ENCODE measurements at regions not wholly inside any gene's neighbourhood (a gene's known extent, or its start where the extent isn't known, plus 50 kb on each side); places are given as distances from the start of the nearest gene placed in this dataset.

- no peaks in the 10 kb centered on the region for H3K27me3 ChIP-seq (ENCODE audit: control insufficient read depth in 2 of 2, insufficient read depth in 2 of 2, low read length in 2 of 2)
- H2AFZ ChIP-seq (ENCODE audit: insufficient read depth, low read depth, low read length, poor library complexity, severe bottlenecking) = no peak overlapping the region
- H3K4me2 ChIP-seq (replicated peaks; ENCODE audit: extremely low read depth, low read length, poor library complexity, severe bottlenecking) = no peak overlapping the region
- TF ChIP-seq CTCF (IDR thresholded peaks at IDR 0.05) = no peak
- peaks cover 1 to 3% (median 2%) of the 10 kb centered on the region in 3 donors for H3K27me3 Mint-ChIP-seq (ENCODE audit: low read depth in 3 of 3)
- DNase-seq = no peak
- intact Hi-C loops (cut with micrococcal nuclease) = no loop called here
- no peak overlapping the region for H3K27ac Mint-ChIP-seq
- H3K4me3 Mint-ChIP-seq = no peak overlapping the region
- peaks cover 0 to 3% (median 0%) of the 10 kb centered on the region in 7 donors for H3K9me3 Mint-ChIP-seq
- no peaks in the 10 kb centered on the region for H3K36me3 Mint-ChIP-seq
- H4K20me1 ChIP-seq (ENCODE audit: insufficient read depth, low read length) = no peaks in the 10 kb centered on the region
- no peaks in the 10 kb centered on the region for H3K79me2 ChIP-seq (ENCODE audit: insufficient read depth, low read length)
- WGBS (ENCODE audit: insufficient coverage) = no CpG with 5 or more reads among the region's 5 CpGs
- no peaks in the 10 kb centered on the region for H3K36me3 ChIP-seq (replicated peaks in 1 of 2; ENCODE audit: control insufficient read depth in 1 of 2, insufficient read depth in 2 of 2, low read length in 2 of 2)
- H3K4me3 ChIP-seq (replicated peaks in 1 of 3; ENCODE audit: low read depth in 2 of 3, low read length in 3 of 3) = no peak overlapping the region
- no peak overlapping the region for H3K9ac ChIP-seq (ENCODE audit: insufficient read depth, low read length, poor library complexity, severe bottlenecking)
- no peaks in the 10 kb centered on the region for H3K4me1 ChIP-seq (ENCODE audit: control insufficient read depth in 1 of 2, insufficient read depth in 2 of 2, low read length in 2 of 2)
- no peaks in the 10 kb centered on the region for H3K9me3 ChIP-seq (replicated peaks in 1 of 2; ENCODE audit: control insufficient read depth in 1 of 2, insufficient read depth in 1 of 2, low read length in 2 of 2)
- no peaks in the 10 kb centered on the region for H3K4me1 Mint-ChIP-seq
- no peak overlapping the region for H3K27ac ChIP-seq (ENCODE audit: low read depth in 1 of 2, low read length in 2 of 2)
Observed at GRCh38 chr4:71677568-71677967, 106.3 kb downstream of the GC start.

GRCh38 chr4:71669291-71669690 lies 114.6 kb downstream of the GC start:
- intact Hi-C loops (cut with micrococcal nuclease) = no loop called here
- H3K27me3 ChIP-seq (ENCODE audit: control insufficient read depth in 2 of 2, insufficient read depth in 2 of 2, low read length in 2 of 2) = no peaks in the 10 kb centered on the region
- no peak for DNase-seq
- H3K27me3 Mint-ChIP-seq (ENCODE audit: low read depth in 3 of 3) = peaks cover 0 to 2% (median 0%) of the 10 kb centered on the region in 3 donors
- no peak overlapping the region for H2AFZ ChIP-seq (ENCODE audit: insufficient read depth, low read depth, low read length, poor library complexity, severe bottlenecking)
- no peak overlapping the region for H3K4me2 ChIP-seq (replicated peaks; ENCODE audit: extremely low read depth, low read length, poor library complexity, severe bottlenecking)
- peaks cover 0 to 8% (median 3%) of the 10 kb centered on the region in 7 donors for H3K9me3 Mint-ChIP-seq
- no peak overlapping the region for H3K27ac ChIP-seq (ENCODE audit: low read depth in 1 of 2, low read length in 2 of 2)
- no peak for TF ChIP-seq CTCF (IDR thresholded peaks at IDR 0.05)
- peaks cover 0 to 4% of the 10 kb centered on the region in 2 donors for H3K9me3 ChIP-seq (replicated peaks in 1 of 2; ENCODE audit: control insufficient read depth in 1 of 2, insufficient read depth in 1 of 2, low read length in 2 of 2)
- no peaks in the 10 kb centered on the region for H4K20me1 ChIP-seq (ENCODE audit: insufficient read depth, low read length)
- no peak overlapping the region for H3K9ac ChIP-seq (ENCODE audit: insufficient read depth, low read length, poor library complexity, severe bottlenecking)
- WGBS (ENCODE audit: insufficient coverage) = no CpG with 5 or more reads among the region's 1 CpG
- no peaks in the 10 kb centered on the region for H3K4me1 Mint-ChIP-seq
- H3K27ac Mint-ChIP-seq = no peak overlapping the region
- H3K36me3 ChIP-seq (replicated peaks in 1 of 2; ENCODE audit: control insufficient read depth in 1 of 2, insufficient read depth in 2 of 2, low read length in 2 of 2) = no peaks in the 10 kb centered on the region
- no peaks in the 10 kb centered on the region for H3K79me2 ChIP-seq (ENCODE audit: insufficient read depth, low read length)
- no peak overlapping the region for H3K4me3 Mint-ChIP-seq
- H3K36me3 Mint-ChIP-seq = no peaks in the 10 kb centered on the region
- H3K4me1 ChIP-seq (ENCODE audit: control insufficient read depth in 1 of 2, insufficient read depth in 2 of 2, low read length in 2 of 2) = no peaks in the 10 kb centered on the region
- H3K4me3 ChIP-seq (replicated peaks in 1 of 3; ENCODE audit: low read depth in 2 of 3, low read length in 3 of 3) = no peak overlapping the region

Data from CD14-positive monocyte (primary cell).